K562 (cell line): ENCODE measurements at regions not wholly inside any gene's neighbourhood (a gene's known extent, or its start where the extent isn't known, plus 50 kb on each side); places are given as distances from the start of the nearest gene placed in this dataset.

ENCODE experiments used
- KDM5B ChIP-seq: fragments of 200-600 bp; sonication (generic); IDR thresholded peaks from 2 replicates; pipeline ENCODE4 v1.6.1; 2012; ENCODE audit warnings: low read depth, mild to moderate bottlenecking, moderate library complexity, low read length, control low read depth, inconsistent platforms; ENCODE audit not compliant: insufficient replicate concordance
- PML ChIP-seq: IDR thresholded peaks from 2 replicates; pipeline ENCODE4 v1.6.1; 2012; ENCODE audit warnings: low read length, inconsistent platforms
- TF ChIP-seq, protein P1 (sequence below), 2 experiments: fragments of 450-650 bp; IDR thresholded peaks; 2 replicates each; pipeline ENCODE4 v1.6.1; 2018; ENCODE audit warnings: mild to moderate bottlenecking in 2 of 2, low read depth in 1 of 2; ENCODE audit not compliant: partially characterized antibody in 2 of 2
- TF ChIP-seq, protein P2 (sequence below): sonication (generic); formaldehyde crosslinking; IDR thresholded peaks from 2 replicates; pipeline ENCODE4 v1.8.1; 2023; ENCODE audit warnings: mild to moderate bottlenecking, missing genetic modification reagents

DNA sequence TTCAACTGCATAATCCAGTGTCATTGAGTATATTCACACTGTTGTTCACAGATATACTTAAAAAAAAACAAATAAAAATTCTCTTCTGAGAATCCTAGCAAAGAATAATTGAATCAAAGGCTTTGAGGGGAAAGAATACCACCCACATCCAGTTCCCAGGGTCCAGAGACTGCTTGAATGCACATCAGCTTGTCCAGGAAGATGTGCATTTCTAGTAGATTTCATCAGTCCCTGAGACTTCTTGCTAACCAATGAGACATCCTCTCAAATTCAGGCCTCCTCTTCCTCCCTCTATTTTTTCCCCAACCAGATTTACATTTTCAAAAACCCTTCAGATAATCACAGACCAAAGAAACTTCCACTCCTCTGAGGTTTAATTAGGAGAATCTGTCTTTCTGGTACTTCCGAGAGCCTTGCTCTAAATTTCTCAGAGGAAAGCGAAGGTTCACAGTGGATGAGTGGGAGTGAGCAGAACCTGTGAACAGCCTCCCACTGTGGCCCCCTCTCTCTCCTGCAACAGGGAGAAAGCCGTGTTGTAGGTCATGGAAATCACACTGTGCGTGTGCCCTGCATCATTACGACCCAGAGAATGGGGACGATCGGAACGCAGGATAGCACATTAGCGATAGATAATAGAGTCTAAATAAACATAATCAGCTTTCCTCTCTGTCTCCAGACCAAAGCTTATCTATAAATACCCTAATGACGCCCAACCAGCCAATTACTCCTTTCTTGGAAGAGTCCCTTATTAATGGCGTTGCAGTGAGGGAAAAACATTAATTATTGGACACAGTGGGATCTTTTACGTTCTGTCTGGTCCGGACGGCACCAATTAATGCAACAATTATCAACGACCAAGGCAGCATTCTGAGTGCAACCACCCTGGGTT lies 212.5 kb downstream of the EMX2 start (continued):
- TF ChIP-seq KDM5B (no peak), PML (no peak)
- TF ChIP-seq, protein P1, sequence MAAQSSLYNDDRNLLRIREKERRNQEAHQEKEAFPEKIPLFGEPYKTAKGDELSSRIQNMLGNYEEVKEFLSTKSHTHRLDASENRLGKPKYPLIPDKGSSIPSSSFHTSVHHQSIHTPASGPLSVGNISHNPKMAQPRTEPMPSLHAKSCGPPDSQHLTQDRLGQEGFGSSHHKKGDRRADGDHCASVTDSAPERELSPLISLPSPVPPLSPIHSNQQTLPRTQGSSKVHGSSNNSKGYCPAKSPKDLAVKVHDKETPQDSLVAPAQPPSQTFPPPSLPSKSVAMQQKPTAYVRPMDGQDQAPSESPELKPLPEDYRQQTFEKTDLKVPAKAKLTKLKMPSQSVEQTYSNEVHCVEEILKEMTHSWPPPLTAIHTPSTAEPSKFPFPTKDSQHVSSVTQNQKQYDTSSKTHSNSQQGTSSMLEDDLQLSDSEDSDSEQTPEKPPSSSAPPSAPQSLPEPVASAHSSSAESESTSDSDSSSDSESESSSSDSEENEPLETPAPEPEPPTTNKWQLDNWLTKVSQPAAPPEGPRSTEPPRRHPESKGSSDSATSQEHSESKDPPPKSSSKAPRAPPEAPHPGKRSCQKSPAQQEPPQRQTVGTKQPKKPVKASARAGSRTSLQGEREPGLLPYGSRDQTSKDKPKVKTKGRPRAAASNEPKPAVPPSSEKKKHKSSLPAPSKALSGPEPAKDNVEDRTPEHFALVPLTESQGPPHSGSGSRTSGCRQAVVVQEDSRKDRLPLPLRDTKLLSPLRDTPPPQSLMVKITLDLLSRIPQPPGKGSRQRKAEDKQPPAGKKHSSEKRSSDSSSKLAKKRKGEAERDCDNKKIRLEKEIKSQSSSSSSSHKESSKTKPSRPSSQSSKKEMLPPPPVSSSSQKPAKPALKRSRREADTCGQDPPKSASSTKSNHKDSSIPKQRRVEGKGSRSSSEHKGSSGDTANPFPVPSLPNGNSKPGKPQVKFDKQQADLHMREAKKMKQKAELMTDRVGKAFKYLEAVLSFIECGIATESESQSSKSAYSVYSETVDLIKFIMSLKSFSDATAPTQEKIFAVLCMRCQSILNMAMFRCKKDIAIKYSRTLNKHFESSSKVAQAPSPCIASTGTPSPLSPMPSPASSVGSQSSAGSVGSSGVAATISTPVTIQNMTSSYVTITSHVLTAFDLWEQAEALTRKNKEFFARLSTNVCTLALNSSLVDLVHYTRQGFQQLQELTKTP (IDR thresholded peaks at IDR 0.05; ENCODE audit: low read depth in 1 of 2, partially characterized antibody in 2 of 2): no peak
- TF ChIP-seq, protein P2, sequence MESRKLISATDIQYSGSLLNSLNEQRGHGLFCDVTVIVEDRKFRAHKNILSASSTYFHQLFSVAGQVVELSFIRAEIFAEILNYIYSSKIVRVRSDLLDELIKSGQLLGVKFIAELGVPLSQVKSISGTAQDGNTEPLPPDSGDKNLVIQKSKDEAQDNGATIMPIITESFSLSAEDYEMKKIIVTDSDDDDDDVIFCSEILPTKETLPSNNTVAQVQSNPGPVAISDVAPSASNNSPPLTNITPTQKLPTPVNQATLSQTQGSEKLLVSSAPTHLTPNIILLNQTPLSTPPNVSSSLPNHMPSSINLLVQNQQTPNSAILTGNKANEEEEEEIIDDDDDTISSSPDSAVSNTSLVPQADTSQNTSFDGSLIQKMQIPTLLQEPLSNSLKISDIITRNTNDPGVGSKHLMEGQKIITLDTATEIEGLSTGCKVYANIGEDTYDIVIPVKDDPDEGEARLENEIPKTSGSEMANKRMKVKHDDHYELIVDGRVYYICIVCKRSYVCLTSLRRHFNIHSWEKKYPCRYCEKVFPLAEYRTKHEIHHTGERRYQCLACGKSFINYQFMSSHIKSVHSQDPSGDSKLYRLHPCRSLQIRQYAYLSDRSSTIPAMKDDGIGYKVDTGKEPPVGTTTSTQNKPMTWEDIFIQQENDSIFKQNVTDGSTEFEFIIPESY: no peak
